DMS153 treated with DMSO at 0.1 percent for 48 hours (cell line): ENCODE measurements at regions not wholly inside any gene's neighbourhood (a gene's known extent, or its start where the extent isn't known, plus 50 kb on each side); places are given as distances from the start of the nearest gene placed in this dataset.
"Not testable (repeated sequence)": the region's sequence is repeated elsewhere in the genome, so short reads cannot be mapped to it uniquely, and the experiment has no call there.

Experiments
- DNase-seq: peaks from one replicate; lab custom pipeline; 2025; ENCODE audit not compliant: unreplicated experiment; lab: John Stamatoyannopoulos, UW

GRCh38 chr4:170464614-170465197 lies 374.9 kb upstream of the AADAT start:
- no peak for DNase-seq

DNA sequence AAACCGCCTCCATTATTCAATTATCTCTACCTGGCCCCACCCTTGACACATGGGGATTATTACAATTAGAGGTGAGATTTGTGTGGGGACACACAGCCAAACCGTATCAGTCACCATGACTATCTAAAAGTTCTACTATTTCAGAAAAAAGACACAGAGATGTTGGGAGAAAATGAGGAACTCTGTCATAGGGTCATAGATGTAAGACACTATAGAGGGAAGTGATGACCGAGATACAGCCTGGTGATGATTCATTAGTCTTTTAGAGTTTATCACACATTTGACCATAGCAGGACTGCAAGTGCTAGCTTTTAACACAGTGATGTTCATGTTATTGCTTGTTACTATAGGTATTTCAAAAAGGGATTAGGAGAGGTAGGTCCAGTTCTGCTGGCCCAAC lies 357.0 kb upstream of the AADAT start:
- DNase-seq: no peak

GRCh38 chr4:170441146-170441545 lies 351.4 kb upstream of the AADAT start:
- not testable (repeated sequence) for DNase-seq

GRCh38 chr4:170428929-170429328 lies 339.2 kb upstream of the AADAT start:
- no peak for DNase-seq

DNA sequence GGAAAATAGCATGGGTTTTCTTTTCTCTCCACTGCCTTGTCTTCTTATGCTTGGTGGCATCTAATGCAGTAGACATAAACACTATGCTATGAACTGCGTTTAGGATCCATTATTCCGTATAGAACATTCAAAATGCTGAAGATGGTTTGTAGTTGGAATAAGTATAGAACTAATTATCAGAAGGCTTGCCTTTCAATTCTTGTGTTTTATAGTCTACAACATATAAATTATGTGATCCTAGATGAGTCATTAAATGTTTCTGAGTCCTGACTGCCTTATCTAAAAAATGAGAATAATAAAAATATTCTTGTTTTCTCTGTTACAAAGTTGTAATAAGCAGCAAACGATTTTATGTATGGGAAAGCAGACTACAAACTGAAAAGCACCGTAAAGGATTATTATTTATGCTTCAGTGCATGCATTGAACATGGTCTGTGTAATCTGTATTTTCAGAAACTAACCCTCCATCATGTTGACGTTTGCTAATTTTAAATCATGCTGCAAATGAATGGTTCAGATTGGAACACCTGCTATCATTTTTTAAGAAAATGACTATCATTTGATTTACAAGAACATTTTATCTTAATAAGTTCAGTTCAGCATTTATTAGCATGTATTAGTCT lies 335.9 kb upstream of the AADAT start:
- DNase-seq: no peak

DNA sequence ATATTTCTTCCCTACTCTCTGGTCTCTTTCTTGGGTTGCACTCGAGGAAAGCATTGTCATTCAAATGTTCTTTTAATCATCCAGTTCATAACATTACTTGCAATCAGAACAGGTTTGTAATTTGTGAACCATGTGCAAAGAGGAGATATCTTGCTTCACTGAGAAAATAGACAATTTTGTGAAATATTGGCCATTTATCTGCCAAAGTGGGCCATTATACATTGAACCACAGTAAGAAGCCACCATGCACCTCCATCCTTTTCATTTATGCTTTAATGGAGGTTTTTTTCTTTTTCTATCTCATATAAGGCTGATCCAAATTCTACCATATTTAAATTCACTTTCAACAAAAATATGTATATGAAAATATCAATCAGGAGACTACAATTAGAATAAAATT lies 335.3 kb upstream of the AADAT start:
- DNase-seq: no peak

- DNase-seq: no peak
Measured at GRCh38 chr4:170423137-170423536, 333.4 kb upstream of the AADAT start.

GRCh38 chr4:170420255-170420693 lies 330.5 kb upstream of the AADAT start:
- DNase-seq: no peak

DNA sequence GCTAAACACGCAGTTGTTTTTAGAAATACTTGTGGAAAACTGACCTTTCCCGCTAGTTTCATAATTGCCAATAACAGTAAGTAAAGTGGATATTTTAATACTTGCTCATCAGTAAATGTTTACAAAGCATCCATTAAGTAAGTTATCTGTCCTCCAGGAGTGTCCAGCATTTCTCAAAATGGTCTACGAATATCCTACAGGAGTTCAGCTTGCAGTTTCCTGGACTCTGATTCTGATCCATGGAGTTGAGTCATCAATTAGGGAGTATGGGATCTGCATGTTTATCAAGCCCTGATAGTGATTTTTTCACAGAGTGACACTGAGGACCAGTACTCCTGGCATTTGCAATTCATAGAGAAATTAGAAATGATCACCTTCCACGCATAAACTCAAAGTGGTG lies 325.2 kb upstream of the AADAT start:
- DNase-seq: no peak

DNA sequence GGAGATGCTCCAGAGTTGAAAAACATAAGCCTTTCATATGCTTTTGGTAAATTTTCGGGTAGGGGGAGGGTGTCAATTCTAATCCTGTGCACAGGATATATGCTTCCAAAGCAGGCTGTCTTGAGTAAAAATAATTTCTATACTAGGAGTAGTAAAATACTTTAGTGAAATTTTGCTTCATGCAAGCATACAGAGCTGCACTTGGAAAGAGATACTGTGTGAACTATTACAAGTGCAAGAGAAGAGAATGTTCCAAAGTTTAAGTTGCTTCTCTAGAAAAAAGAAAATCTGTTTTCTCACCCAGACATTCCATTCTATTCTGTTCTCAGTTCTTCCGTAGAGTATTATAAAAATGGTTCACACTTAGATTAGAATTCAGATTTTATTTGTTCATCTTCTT lies 324.6 kb upstream of the AADAT start:
- DNase-seq: no peak

DNA sequence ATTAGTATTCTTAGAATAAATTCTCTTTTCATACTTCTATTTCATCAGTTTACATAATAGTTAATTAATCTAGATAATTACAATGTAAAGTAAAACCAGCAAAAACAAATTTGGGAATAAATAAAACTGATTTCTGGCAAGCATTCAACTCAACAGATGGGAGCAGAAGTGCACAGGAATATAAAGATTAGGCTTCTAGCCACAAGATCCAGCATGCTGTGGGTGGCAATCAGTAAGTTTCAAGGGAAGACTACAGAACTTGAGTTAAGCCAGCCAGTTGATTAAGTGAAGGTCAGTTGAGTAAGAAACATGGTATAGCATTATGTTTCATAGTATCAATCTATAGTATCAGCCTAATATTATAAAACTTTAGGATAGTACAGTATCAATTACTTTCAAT lies 324.2 kb upstream of the AADAT start:
- DNase-seq: no peak

- DNase-seq: no peak
Measured at GRCh38 chr4:170400361-170400760, 310.6 kb upstream of the AADAT start.

DNA sequence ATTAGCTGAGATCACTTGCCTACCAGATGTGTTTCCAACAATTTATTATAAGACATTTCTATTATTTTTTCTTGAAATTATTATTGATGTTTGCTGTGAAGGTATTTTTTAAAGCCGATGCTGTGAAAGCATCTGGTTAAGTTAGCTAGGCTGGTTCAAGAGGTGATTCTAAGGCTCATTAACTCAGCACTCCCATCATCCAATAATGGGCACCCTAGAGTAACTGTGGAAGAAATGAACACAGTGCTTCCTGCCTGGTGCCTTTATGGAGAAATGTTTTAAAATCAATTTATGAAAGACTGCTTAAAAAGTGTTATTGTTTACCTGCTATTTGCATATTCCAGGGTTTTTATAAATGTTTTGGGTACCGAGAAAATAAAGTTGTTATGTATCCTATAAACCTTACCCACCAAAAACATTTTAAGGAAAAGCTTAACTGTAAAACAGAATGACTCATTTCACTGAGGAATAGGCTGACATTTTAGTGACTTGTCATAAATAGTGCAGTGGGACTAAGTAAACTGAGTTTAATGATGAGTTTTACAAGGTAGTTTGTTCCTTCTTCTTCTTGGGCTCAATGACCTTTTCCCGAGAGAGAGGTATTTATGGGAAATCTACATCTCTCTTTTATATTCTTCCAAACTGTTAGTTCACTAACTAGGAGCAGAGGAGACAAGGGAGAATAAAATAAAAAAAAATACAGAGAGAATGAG lies 310.0 kb upstream of the AADAT start:
- DNase-seq: no peak

DNA sequence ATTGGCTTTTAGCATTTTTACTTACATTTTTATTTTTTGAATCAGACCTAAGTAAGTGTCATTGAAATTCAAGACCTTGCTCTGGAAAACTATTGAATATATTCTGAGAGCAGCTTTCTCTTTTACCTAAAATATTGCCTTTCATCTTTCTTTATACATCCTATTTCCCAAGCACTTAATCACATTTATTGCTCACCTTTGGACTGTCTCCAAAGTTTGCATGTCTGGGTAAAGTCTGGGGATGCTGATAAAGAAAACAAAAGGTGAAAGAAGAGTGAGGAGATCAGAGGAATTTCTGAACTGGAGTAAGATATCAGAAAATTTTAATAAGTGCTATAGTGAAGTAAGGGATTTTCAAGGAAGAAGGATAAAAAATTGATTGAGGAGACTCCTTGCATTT lies 308.5 kb upstream of the AADAT start:
- DNase-seq: no peak

DNA sequence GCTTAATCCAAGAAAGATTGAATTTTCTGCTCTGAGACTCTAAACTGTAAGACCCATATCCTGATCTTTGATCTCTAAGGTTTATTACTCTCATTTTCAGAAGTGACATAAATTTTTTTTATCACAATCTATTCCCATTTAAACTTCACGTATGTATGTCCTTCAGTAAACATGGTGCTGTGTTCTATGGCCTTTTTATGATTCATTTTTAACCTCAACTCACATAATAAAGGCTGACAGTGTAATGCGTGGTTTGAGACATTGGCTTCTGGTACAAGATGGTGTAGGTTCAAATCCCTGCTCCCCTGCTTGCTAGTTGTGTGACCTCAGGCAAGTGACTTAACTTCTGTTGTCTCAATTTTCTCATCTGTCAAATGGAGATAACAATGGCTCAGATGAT lies 306.0 kb upstream of the AADAT start:
- DNase-seq: no peak

DNA sequence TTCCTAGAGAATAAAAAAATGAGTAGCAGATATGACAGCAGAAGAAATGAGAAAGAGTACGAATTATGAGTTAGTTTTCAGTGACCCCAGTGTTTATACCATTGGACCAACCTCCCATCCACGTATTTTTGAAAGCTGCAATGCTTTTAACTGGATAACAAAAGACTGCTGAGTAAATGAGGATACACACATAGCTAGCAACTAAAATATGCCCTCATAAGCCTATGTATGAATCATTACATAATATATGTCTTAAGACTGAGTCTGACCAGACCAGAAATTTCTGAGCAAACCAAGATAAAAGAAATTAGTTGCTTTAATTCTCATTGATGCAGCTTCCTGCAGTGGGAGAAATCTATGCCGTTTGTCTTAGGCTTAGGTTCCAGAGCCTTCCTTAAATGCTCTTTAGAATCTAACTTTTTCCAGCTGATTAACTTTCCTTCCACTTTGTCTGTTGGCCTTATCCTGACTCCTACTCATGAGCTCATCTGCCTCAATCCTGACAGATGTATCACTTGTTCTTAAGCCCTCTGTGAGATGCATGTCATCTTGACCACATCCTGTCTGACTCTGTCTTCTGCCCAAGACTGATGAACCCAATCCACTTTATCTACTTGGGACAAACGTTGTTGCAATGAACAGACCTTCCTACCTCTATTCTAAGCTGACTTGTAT lies 301.4 kb upstream of the AADAT start:
- DNase-seq: no peak

- no peak for DNase-seq
Measured at GRCh38 chr4:170389411-170389810, 299.7 kb upstream of the AADAT start.

DNA sequence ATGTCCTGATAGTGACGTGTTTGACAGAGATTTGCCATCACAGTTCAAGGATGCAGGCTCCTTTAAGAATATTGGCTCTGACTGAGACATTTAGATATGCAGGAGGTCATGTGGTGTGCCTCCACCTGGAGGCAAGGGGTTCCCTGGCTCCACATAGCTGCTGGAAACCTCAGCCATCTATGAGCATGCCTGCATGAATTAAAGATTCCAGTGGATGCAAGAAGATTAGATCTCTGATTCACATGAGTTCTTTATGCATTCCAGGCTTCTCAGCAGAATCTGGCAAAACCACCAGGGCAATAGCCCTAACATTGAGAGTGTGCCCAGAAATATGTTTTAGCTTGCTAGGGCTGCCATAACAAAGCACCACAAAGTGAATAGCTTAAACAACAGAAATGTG lies 298.5 kb upstream of the AADAT start:
- DNase-seq: no peak

GRCh38 chr4:170386971-170387370 lies 297.2 kb upstream of the AADAT start:
- DNase-seq: no peak

DNA sequence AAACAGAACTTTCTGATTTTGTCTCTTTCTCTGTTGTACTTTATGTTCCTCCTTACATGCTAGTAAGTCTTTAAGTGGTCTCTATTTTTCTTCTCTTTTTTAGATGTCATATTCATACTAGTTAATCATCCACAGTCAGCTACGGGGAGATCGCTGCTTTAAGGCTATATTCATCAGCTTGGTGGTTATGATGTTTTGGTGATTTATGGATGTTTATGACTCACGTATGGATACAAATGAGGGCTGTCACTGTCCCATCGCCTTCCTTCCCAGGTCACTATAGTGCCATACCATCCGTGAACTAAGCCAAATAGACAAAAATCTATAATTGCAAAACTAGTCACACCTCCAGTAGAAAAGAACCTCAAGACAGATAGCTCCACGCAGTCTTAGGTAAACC lies 296.8 kb upstream of the AADAT start:
- DNase-seq: no peak

- DNase-seq: no peak
Measured at GRCh38 chr4:170374770-170375169, 285.0 kb upstream of the AADAT start.

- DNase-seq: no peak
Measured at GRCh38 chr4:170348945-170349344, 259.2 kb upstream of the AADAT start.
